HUES48 (cell line): ENCODE measurements at regions not wholly inside any gene's neighbourhood (a gene's known extent, or its start where the extent isn't known, plus 50 kb on each side); places are given as distances from the start of the nearest gene placed in this dataset.
"Not testable (repeated sequence)": the region's sequence is repeated elsewhere in the genome, so short reads cannot be mapped to it uniquely, and the experiment has no call there.

Experiments
- H3K27ac ChIP-seq: one replicate; pipeline ENCODE4 v1.7.0; 2013; ENCODE audit warnings: low read depth, low read length, inconsistent platforms
- H3K27me3 ChIP-seq: 2 replicates; pipeline ENCODE4 v1.6.1; 2013; ENCODE audit warnings: mild to moderate bottlenecking, low read length; ENCODE audit not compliant: control insufficient read depth, insufficient read depth
- H3K36me3 ChIP-seq: 2 replicates; pipeline ENCODE4 v1.6.1; 2013; ENCODE audit warnings: low read length; ENCODE audit not compliant: control insufficient read depth, insufficient read depth
- H3K4me1 ChIP-seq: 2 replicates; pipeline ENCODE4 v1.6.1; 2013; ENCODE audit warnings: mild to moderate bottlenecking, low read length; ENCODE audit not compliant: control insufficient read depth, insufficient read depth
- H3K4me3 ChIP-seq: 2 replicates; pipeline ENCODE4 v1.5.1; 2013; ENCODE audit warnings: mild to moderate bottlenecking, low read depth, low read length
- H3K9ac ChIP-seq: 2 replicates; pipeline ENCODE4 v1.6.1; 2013; ENCODE audit warnings: mild to moderate bottlenecking, low read depth, low read length, moderate library complexity
- H3K9me3 ChIP-seq: 2 replicates; pipeline ENCODE4 v1.6.1; 2013; ENCODE audit warnings: low read length; ENCODE audit not compliant: control insufficient read depth, insufficient read depth

GRCh38 chr2:193475038-193475437 is 1280.3 kb upstream of the TMEFF2 start:
- Histone ChIP-seq H3K27me3 (no peaks in the 10 kb centered on the region), H3K9ac (no peak overlapping the region), H3K36me3 (no peaks in the 10 kb centered on the region), H3K27ac (no peak overlapping the region), H3K4me3 (no peak overlapping the region), H3K4me1 (peaks cover 5% of the 10 kb centered on the region; the same call in 1 of the 2 replicates), H3K9me3 (no peaks in the 10 kb centered on the region)

- Histone ChIP-seq H3K9ac (no peak overlapping the region), H3K36me3 (no peaks in the 10 kb centered on the region), H3K27ac (no peak overlapping the region), H3K9me3 (no peaks in the 10 kb centered on the region), H3K27me3 (no peaks in the 10 kb centered on the region), H3K4me1 (no peaks in the 10 kb centered on the region), H3K4me3 (no peak overlapping the region)
Observed at GRCh38 chr2:193469251-193469650, 1274.5 kb upstream of the TMEFF2 start.

GRCh38 chr2:193467276-193467987 is 1272.7 kb upstream of the TMEFF2 start:
- H3K27ac ChIP-seq = no peak overlapping the region

GRCh38 chr2:193463011-193463410 is 1268.3 kb upstream of the TMEFF2 start:
- no peaks in the 10 kb centered on the region for H3K27me3 ChIP-seq
- H3K27ac ChIP-seq = no peak overlapping the region
- no peak overlapping the region for H3K9ac ChIP-seq
- H3K4me3 ChIP-seq = no peak overlapping the region
- no peaks in the 10 kb centered on the region for H3K36me3 ChIP-seq
- no peaks in the 10 kb centered on the region for H3K9me3 ChIP-seq
- no peaks in the 10 kb centered on the region for H3K4me1 ChIP-seq

More at GRCh38 chr2:193467276-193467987, 1272.7 kb upstream of the TMEFF2 start:
- Histone ChIP-seq H3K4me1 (no peaks in the 10 kb centered on the region), H3K9ac (no peak overlapping the region), H3K4me3 (no peak overlapping the region), H3K27me3 (no peaks in the 10 kb centered on the region), H3K9me3 (no peaks in the 10 kb centered on the region), H3K36me3 (no peaks in the 10 kb centered on the region)

- no peak overlapping the region for H3K4me3 ChIP-seq
Observed at GRCh38 chr2:193462411-193462810, 1267.7 kb upstream of the TMEFF2 start.

GRCh38 chr2:193461431-193461934 is 1266.8 kb upstream of the TMEFF2 start:
- no peaks in the 10 kb centered on the region for H3K4me1 ChIP-seq
- no peaks in the 10 kb centered on the region for H3K36me3 ChIP-seq
- no peak overlapping the region for H3K9ac ChIP-seq
- H3K27ac ChIP-seq = no peak overlapping the region
- no peak overlapping the region for H3K4me3 ChIP-seq
- H3K27me3 ChIP-seq = no peaks in the 10 kb centered on the region
- H3K9me3 ChIP-seq = no peaks in the 10 kb centered on the region

More at GRCh38 chr2:193462411-193462810, 1267.7 kb upstream of the TMEFF2 start:
- Histone ChIP-seq H3K27ac (no peak overlapping the region), H3K9me3 (no peaks in the 10 kb centered on the region), H3K36me3 (no peaks in the 10 kb centered on the region), H3K27me3 (no peaks in the 10 kb centered on the region), H3K9ac (no peak overlapping the region), H3K4me1 (no peaks in the 10 kb centered on the region)

GRCh38 chr2:193446967-193447366 is 1252.2 kb upstream of the TMEFF2 start:
- no peaks in the 10 kb centered on the region for H3K36me3 ChIP-seq
- H3K4me3 ChIP-seq = no peak overlapping the region
- H3K9me3 ChIP-seq = no peaks in the 10 kb centered on the region
- no peaks in the 10 kb centered on the region for H3K27me3 ChIP-seq
- no peaks in the 10 kb centered on the region for H3K4me1 ChIP-seq
- no peak overlapping the region for H3K27ac ChIP-seq
- no peak overlapping the region for H3K9ac ChIP-seq

- no peaks in the 10 kb centered on the region for H3K9me3 ChIP-seq
- H3K27me3 ChIP-seq = no peaks in the 10 kb centered on the region
- no peak overlapping the region for H3K4me3 ChIP-seq
- no peaks in the 10 kb centered on the region for H3K36me3 ChIP-seq
- H3K9ac ChIP-seq = no peak overlapping the region
- no peak overlapping the region for H3K27ac ChIP-seq
- no peaks in the 10 kb centered on the region for H3K4me1 ChIP-seq
Observed at GRCh38 chr2:193442293-193442692, 1247.6 kb upstream of the TMEFF2 start.

- Histone ChIP-seq H3K9me3 (no peaks in the 10 kb centered on the region), H3K9ac (no peak overlapping the region), H3K36me3 (no peaks in the 10 kb centered on the region), H3K4me3 (no peak overlapping the region), H3K27ac (no peak overlapping the region), H3K4me1 (no peaks in the 10 kb centered on the region), H3K27me3 (no peaks in the 10 kb centered on the region)
Observed at GRCh38 chr2:193428336-193428818, 1233.6 kb upstream of the TMEFF2 start.

GRCh38 chr2:193412368-193412767 is 1217.6 kb upstream of the TMEFF2 start:
- not testable (repeated sequence) for H3K27me3 ChIP-seq, H3K36me3 ChIP-seq, H3K27ac ChIP-seq, H3K9ac ChIP-seq, H3K4me3 ChIP-seq, H3K9me3 ChIP-seq, H3K4me1 ChIP-seq

- no peak overlapping the region for H3K9ac ChIP-seq
- no peaks in the 10 kb centered on the region for H3K4me1 ChIP-seq
- no peaks in the 10 kb centered on the region for H3K27me3 ChIP-seq
- no peak overlapping the region for H3K27ac ChIP-seq
- no peak overlapping the region for H3K4me3 ChIP-seq
- no peaks in the 10 kb centered on the region for H3K36me3 ChIP-seq
- no peaks in the 10 kb centered on the region for H3K9me3 ChIP-seq
Observed at GRCh38 chr2:193409951-193410350, 1215.2 kb upstream of the TMEFF2 start.
